Panc1 (cell line): ENCODE measurements at regions not wholly inside any gene's neighbourhood (a gene's known extent, or its start where the extent isn't known, plus 50 kb on each side); places are given as distances from the start of the nearest gene placed in this dataset.

ENCODE experiments used
- ATAC-seq: fragments of 200-7000 bp; cut with Tn5 transposase; 2 replicates; pipeline ENCODE4 v1.9.1; 2020; ENCODE audit warnings: mild to moderate bottlenecking, moderate library complexity
- BruUV-seq: library from RNA; stranded (reverse); fragments of 400-500 nt; replicated peaks from 2 replicates; lab custom pipeline; 2021; lab: Mats Ljungman, UMichigan
- CTCF ChIA-PET: fragments of 300-600 bp; sonication (Branson Sonifier 250); formaldehyde crosslinking; loops from one replicate; lab custom pipeline; 2022; ENCODE audit warnings: antibody characterized with exemption; lab: Charles Lee
- POLR2A ChIA-PET: fragments of 300-600 bp; sonication (Branson Sonifier 250); formaldehyde crosslinking; loops from one replicate; lab custom pipeline; 2022; ENCODE audit warnings: antibody characterized with exemption; lab: Charles Lee
- DNase-seq: peaks from one replicate; pipeline ENCODE4 v3.0.0-alpha.2; 2010; ENCODE audit warnings: low read depth, low spot score
- H3K27ac ChIP-seq: 2 replicates; pipeline ENCODE4 v1.5.1; 2011; ENCODE audit warnings: mild to moderate bottlenecking, low read length, inconsistent platforms
- H3K27me3 ChIP-seq: fragments of 200-500 bp; sonication (Bioruptor generic); 2 replicates; pipeline ENCODE4 v1.6.0; 2014; ENCODE audit warnings: low read length, inconsistent platforms; ENCODE audit not compliant: control insufficient read depth, insufficient read depth
- H3K36me3 ChIP-seq: fragments of 200-500 bp; sonication (Bioruptor generic); 2 replicates; pipeline ENCODE4 v1.5.1; 2014; ENCODE audit warnings: inconsistent platforms, mild to moderate bottlenecking, low read length, moderate library complexity; ENCODE audit not compliant: control insufficient read depth, insufficient read depth
- H3K4me1 ChIP-seq: 2 replicates; pipeline ENCODE4 v1.5.1; 2011; ENCODE audit warnings: inconsistent platforms, mild to moderate bottlenecking, low read length, moderate library complexity; ENCODE audit not compliant: control insufficient read depth, insufficient read depth
- H3K4me3 ChIP-seq, 2 experiments: 2 replicates each; pipeline ENCODE4 v1.5.1; 2011 to 2012; ENCODE audit warnings: low read depth in 2 of 2, low read length in 2 of 2, mild to moderate bottlenecking in 2 of 2, inconsistent platforms in 1 of 2, moderate library complexity in 1 of 2
- H3K9me3 ChIP-seq: fragments of 200-500 bp; sonication (Bioruptor generic); 2 replicates; pipeline ENCODE4 v1.5.1; 2014; ENCODE audit warnings: low read depth, mild to moderate bottlenecking, inconsistent platforms, low read length, moderate library complexity; ENCODE audit not compliant: control insufficient read depth, insufficient read depth
- CTCF ChIP-seq: fragments of 450-650 bp; IDR thresholded peaks from 2 replicates; pipeline ENCODE4 v1.5.1; 2017; ENCODE audit warnings: mild to moderate bottlenecking
- POLR2AphosphoS5 ChIP-seq: IDR thresholded peaks from 2 replicates; pipeline ENCODE4 v1.6.1; 2012; ENCODE audit warnings: mild to moderate bottlenecking, low read depth, low read length, moderate library complexity
- REST ChIP-seq, 2 experiments: IDR thresholded peaks; 2 replicates each; pipeline ENCODE4 v1.6.1; 2011 to 2012; ENCODE audit warnings: low read depth in 2 of 2, control low read depth in 1 of 2, low read length in 1 of 2, mild to moderate bottlenecking in 1 of 2, moderate library complexity in 1 of 2; ENCODE audit not compliant: insufficient read depth in 1 of 2
- SIN3A ChIP-seq: IDR thresholded peaks from 2 replicates; pipeline ENCODE4 v1.6.1; 2012; ENCODE audit warnings: low read depth, mild to moderate bottlenecking, low read length, moderate library complexity, borderline replicate concordance; ENCODE audit not compliant: insufficient read depth
- TCF7L2 ChIP-seq: IDR thresholded peaks from 2 replicates; pipeline ENCODE4 v1.6.1; 2011; ENCODE audit warnings: mild to moderate bottlenecking, low read depth, low read length, inconsistent platforms
- in situ Hi-C: cut with HindIII; loops from 2 replicates; pipeline ENCODE4 v1.10.0; 2016; ENCODE audit warnings: low sequenced_read_pairs, low pct_unique_long_range_greater_than_20kb
- intact Hi-C: fragments of 100-400 bp; cut with micrococcal nuclease; formaldehyde crosslinking; loops from one replicate; pipeline ENCODE4 v1.10.0; 2022; ENCODE audit not compliant: unreplicated experiment

- in situ Hi-C loops (no loop called here), intact Hi-C loops (no loop called here)
- no peak for TF ChIP-seq CTCF
- TF ChIP-seq REST (IDR thresholded peaks at IDR 0.05; ENCODE audit: insufficient read depth in 1 of 2, low read depth in 2 of 2, low read length in 1 of 2) = no peak
- TF ChIP-seq SIN3A = no peak
- TF ChIP-seq POLR2AphosphoS5 = no peak
- no peak for TF ChIP-seq TCF7L2
- no peak for DNase-seq
- H3K36me3 ChIP-seq = no peaks in the 10 kb centered on the region
- ATAC-seq = no peak
- CTCF ChIA-PET = no interaction called here
- no TSS peak for BruUV-seq
- H3K9me3 ChIP-seq = no peaks in the 10 kb centered on the region
- POLR2A ChIA-PET = no interaction called here
- no peak overlapping the region for H3K27ac ChIP-seq
- no peaks in the 10 kb centered on the region for H3K27me3 ChIP-seq
- H3K4me1 ChIP-seq = no peaks in the 10 kb centered on the region
- H3K4me3 ChIP-seq = no peak overlapping the region
Measured at GRCh38 chr12:97640826-97641225, 178.2 kb downstream of the RMST start.

GRCh38 chr12:97642911-97643310 is 180.3 kb downstream of the RMST start:
- Histone ChIP-seq H3K27ac (no peak overlapping the region), H3K36me3 (no peaks in the 10 kb centered on the region), H3K9me3 (no peaks in the 10 kb centered on the region), H3K27me3 (no peaks in the 10 kb centered on the region), H3K4me3 (no peak overlapping the region), H3K4me1 (no peaks in the 10 kb centered on the region)
- no peak for TF ChIP-seq CTCF
- no peak for TF ChIP-seq TCF7L2
- no peak for TF ChIP-seq POLR2AphosphoS5
- DNase-seq (no peak), ATAC-seq (no peak)
- CTCF ChIA-PET = no interaction called here
- in situ Hi-C loops (no loop called here), intact Hi-C loops (no loop called here)
- BruUV-seq = no TSS peak
- POLR2A ChIA-PET = no interaction called here

- DNase-seq = no peak
- in situ Hi-C loops (no loop called here), intact Hi-C loops (no loop called here)
- ChIA-PET POLR2A (no interaction called here), CTCF (no interaction called here)
- ATAC-seq = no peak
- H3K27ac ChIP-seq = no peak overlapping the region
- H3K9me3 ChIP-seq = no peaks in the 10 kb centered on the region
- BruUV-seq = no TSS peak
- H3K4me3 ChIP-seq = no peak overlapping the region
- H3K36me3 ChIP-seq = no peaks in the 10 kb centered on the region
- no peak for TF ChIP-seq POLR2AphosphoS5
- no peak for TF ChIP-seq TCF7L2
- TF ChIP-seq CTCF = no peak
- no peak for TF ChIP-seq REST (IDR thresholded peaks at IDR 0.05; ENCODE audit: insufficient read depth in 1 of 2, low read depth in 2 of 2, low read length in 1 of 2)
- TF ChIP-seq SIN3A = no peak
- no peaks in the 10 kb centered on the region for H3K4me1 ChIP-seq
- no peaks in the 10 kb centered on the region for H3K27me3 ChIP-seq
Measured at GRCh38 chr12:97643924-97644323, 181.3 kb downstream of the RMST start.
